BE2C (cell line): ENCODE measurements at regions not wholly inside any gene's neighbourhood (a gene's known extent, or its start where the extent isn't known, plus 50 kb on each side); places are given as distances from the start of the nearest gene placed in this dataset.
"Not testable (repeated sequence)": the region's sequence is repeated elsewhere in the genome, so short reads cannot be mapped to it uniquely, and the experiment has no call there.

Experiments used
- DNase-seq: peaks from one replicate; pipeline ENCODE4 v3.0.0-alpha.2; 2020
- H3K27me3 ChIP-seq: fragments of 250-450 bp; sonication (Bioruptor Pico); 2 replicates; pipeline ENCODE4 v1.5.1; 2020; ENCODE audit warnings: mild to moderate bottlenecking
- H3K36me3 ChIP-seq: fragments of 250-450 bp; sonication (Bioruptor Pico); 2 replicates; pipeline ENCODE4 v1.5.1; 2020; ENCODE audit warnings: mild to moderate bottlenecking
- H3K4me1 ChIP-seq: fragments of 250-450 bp; sonication (Bioruptor Pico); 2 replicates; pipeline ENCODE4 v1.5.1; 2020
- H3K4me3 ChIP-seq: 2 replicates; pipeline ENCODE4 v1.5.1; 2011; ENCODE audit warnings: low read depth, low read length
- H3K9me3 ChIP-seq: fragments of 250-450 bp; sonication (Bioruptor Pico); 2 replicates; pipeline ENCODE4 v1.5.1; 2020
- TF ChIP-seq, protein P1 (sequence below): IDR thresholded peaks from 2 replicates; pipeline ENCODE4 v1.5.1; 2012; ENCODE audit warnings: mild to moderate bottlenecking, low read depth, low read length

DNA sequence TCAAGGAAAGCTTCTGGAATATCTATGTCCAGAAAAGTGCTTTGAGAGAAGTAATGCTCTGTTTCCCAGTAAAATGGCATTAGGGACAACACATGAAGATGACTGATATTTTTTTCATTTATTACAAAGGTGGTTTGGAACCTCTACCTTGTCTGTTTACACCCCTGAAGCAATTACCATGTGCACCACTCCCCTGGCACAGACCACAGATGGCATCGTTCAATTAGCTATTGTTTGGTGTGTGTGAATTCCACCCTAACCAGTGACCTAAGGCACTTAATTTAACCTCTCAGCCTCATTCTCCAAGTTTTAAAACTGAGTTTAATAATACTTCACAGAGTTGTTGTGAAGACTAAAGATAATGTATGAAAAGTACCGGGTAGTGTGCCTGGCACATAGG is 127.6 kb upstream of the BMAL1 start:
- Histone ChIP-seq H3K4me1 (no peaks in the 10 kb centered on the region), H3K4me3 (no peak overlapping the region), H3K27me3 (no peaks in the 10 kb centered on the region), H3K9me3 (no peaks in the 10 kb centered on the region), H3K36me3 (no peaks in the 10 kb centered on the region)
- no peak for DNase-seq
- TF ChIP-seq, protein P1, sequence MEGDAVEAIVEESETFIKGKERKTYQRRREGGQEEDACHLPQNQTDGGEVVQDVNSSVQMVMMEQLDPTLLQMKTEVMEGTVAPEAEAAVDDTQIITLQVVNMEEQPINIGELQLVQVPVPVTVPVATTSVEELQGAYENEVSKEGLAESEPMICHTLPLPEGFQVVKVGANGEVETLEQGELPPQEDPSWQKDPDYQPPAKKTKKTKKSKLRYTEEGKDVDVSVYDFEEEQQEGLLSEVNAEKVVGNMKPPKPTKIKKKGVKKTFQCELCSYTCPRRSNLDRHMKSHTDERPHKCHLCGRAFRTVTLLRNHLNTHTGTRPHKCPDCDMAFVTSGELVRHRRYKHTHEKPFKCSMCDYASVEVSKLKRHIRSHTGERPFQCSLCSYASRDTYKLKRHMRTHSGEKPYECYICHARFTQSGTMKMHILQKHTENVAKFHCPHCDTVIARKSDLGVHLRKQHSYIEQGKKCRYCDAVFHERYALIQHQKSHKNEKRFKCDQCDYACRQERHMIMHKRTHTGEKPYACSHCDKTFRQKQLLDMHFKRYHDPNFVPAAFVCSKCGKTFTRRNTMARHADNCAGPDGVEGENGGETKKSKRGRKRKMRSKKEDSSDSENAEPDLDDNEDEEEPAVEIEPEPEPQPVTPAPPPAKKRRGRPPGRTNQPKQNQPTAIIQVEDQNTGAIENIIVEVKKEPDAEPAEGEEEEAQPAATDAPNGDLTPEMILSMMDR: no peak

DNA sequence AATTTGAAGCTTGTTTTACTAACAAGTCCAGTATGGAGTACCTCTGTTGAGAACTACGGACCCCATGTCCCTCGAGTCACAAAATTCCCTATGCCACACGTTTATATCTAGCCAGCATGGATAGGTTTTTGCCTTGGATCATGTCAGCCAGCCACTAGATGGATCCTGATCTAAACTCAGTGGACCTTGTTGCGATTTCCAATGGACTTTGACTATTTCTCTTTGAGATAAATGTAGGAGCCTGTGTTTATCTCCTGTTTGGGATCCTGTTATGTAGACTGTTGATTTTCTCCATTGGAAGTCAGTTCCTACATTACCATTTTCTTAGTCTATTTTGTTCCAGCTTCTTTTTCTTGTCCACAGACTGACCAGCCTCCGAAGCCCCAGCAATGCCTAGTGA is 127.1 kb upstream of the BMAL1 start:
- TF ChIP-seq, protein P1: no peak
- H3K27me3 ChIP-seq: no peaks in the 10 kb centered on the region
- DNase-seq: no peak
- no peak overlapping the region for H3K4me3 ChIP-seq
- H3K9me3 ChIP-seq: no peaks in the 10 kb centered on the region
- H3K4me1 ChIP-seq: no peaks in the 10 kb centered on the region
- H3K36me3 ChIP-seq: no peaks in the 10 kb centered on the region

DNA sequence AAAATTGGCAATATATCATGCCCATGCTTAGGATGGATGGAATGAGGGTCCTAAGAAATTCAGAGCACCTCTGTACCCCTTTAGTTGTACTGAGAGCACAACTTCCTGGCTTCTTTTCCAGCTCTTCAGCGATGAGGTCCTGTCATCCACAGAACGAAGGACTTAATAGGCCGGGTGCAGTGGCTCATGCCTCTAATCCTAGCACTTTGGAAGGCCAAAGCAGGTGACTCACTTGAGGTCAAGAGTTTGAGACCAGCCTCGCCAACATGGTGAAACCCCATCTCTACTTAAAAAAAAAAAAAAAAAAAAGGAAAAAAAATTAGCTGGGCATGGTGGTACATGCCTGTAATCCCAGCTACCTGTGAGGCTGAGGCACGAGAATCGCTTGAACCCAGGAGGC is 125.3 kb upstream of the BMAL1 start:
- Histone ChIP-seq H3K4me3 (no peak overlapping the region), H3K4me1 (no peaks in the 10 kb centered on the region), H3K27me3 (no peaks in the 10 kb centered on the region), H3K36me3 (no peaks in the 10 kb centered on the region), H3K9me3 (no peaks in the 10 kb centered on the region)
- no peak for DNase-seq
- TF ChIP-seq, protein P1: no peak

DNA sequence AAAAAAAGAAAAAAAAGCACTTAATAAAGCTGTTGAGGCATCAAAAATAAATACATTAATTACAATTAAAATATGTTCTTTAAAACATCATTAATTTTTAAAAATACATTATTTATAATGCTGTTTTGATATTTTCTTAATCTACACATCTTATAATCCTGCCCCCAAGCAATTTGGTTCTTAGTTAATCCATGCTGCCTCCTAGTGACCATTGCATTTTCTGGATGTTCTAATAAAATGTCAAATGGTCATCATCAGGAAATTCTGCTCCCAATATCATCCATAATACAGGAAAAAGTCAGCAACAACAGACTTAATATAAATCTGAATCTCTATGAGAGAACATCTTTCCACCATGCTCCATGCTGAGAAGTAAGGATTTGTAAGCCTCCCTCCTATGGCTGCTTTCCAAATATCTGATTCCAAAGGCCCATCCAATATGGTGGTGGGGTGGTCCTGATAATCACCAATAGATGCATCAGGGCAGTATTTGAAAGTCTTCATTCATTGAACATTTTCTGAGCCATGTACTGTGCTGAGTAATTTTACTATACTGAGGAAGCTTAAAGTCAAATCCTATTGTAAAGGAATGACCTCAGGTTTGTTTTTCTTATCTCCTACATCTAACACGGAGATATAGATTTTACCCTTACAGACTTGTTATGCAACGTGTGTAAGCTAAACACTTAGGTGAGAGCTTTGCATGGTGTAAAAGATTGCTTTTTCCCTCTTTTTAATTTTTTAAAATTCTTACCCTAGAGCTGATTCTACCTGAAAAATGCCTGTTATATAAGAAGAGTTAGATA is 124.7 kb upstream of the BMAL1 start:
- H3K4me3 ChIP-seq: no peak overlapping the region
- TF ChIP-seq, protein P1: peak; percentile 39; the same call in 1 of the 2 replicates
- no peaks in the 10 kb centered on the region for H3K9me3 ChIP-seq
- H3K36me3 ChIP-seq: no peaks in the 10 kb centered on the region
- H3K27me3 ChIP-seq: no peaks in the 10 kb centered on the region
- DNase-seq: no peak
- H3K4me1 ChIP-seq: no peaks in the 10 kb centered on the region

DNA sequence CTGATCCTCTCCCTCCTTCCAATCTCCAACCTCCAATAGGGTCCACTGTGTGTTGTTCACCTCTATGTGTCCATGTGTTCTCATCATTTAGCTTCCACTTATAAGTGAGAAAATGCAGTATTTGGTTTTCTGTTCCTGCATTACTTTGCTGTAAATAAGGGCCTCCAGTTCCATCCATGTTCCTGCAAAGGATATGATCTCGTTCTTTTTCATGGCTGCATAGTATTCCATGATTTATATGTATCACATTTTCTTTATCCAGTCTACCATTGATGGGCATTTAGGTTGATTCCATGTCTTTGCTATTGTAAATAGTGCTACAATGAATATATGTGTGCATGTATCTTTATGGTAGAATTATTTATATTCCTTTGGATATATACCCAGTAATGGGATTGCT is 123.2 kb upstream of the BMAL1 start:
- H3K9me3 ChIP-seq, H3K4me3 ChIP-seq, H3K36me3 ChIP-seq, H3K27me3 ChIP-seq, H3K4me1 ChIP-seq, DNase-seq: not testable (repeated sequence)

DNA sequence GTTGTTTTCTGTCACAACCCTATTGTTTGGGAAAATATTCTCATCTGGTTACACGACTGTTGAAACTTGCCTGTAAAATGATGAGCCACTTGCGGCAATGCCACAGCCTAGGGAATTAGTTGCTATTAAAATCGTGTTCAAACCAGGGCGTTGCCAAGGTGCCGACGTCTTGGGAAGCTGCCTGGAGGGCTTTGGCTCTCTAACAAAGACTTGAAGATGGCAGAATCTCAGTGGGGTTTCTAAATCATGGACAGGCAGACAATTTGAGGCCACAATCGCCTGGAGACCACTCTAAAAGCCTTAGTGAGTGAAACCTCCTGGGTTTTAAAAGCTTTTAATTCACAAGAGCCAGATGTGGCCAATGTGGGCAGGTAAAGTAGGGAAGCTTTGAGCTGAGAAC is 117.2 kb upstream of the BMAL1 start:
- TF ChIP-seq, protein P1: no peak
- Histone ChIP-seq H3K9me3 (no peaks in the 10 kb centered on the region), H3K36me3 (no peaks in the 10 kb centered on the region), H3K27me3 (no peaks in the 10 kb centered on the region), H3K4me1 (no peaks in the 10 kb centered on the region), H3K4me3 (no peak overlapping the region)
- no peak for DNase-seq
